MCF 10A (cell line): ENCODE measurements at regions not wholly inside any gene's neighbourhood (a gene's known extent, or its start where the extent isn't known, plus 50 kb on each side); places are given as distances from the start of the nearest gene placed in this dataset.

Source experiments
- BruUV-seq: library from RNA; stranded (reverse); fragments of 400-500 nt; replicated peaks from 2 replicates; lab custom pipeline; 2021; lab: Mats Ljungman, UMichigan
- CTCF ChIA-PET: fragments of 300-600 bp; sonication (Branson Sonifier 250); formaldehyde crosslinking; extraction: SDS; loops from one replicate; lab custom pipeline; 2021; ENCODE audit warnings: antibody characterized with exemption, inconsistent platforms; lab: Yijun Ruan, JAX
- POLR2A ChIA-PET: fragments of 300-600, 350-650 bp; sonication (Branson Sonifier 250); formaldehyde crosslinking; extraction: SDS; loops from one replicate; lab custom pipeline; 2020; ENCODE audit warnings: antibody characterized with exemption, inconsistent platforms; lab: Yijun Ruan, JAX
- DNase-seq: peaks from one replicate; pipeline ENCODE4 v3.0.0-alpha.2; 2018; ENCODE audit not compliant: unreplicated experiment
- H3K27ac Mint-ChIP-seq: one replicate; pipeline ENCODE4 v1.8.0; 2022; ENCODE audit warnings: mild to moderate bottlenecking, low read depth, mixed read lengths; ENCODE audit not compliant: unreplicated experiment
- H3K27me3 Mint-ChIP-seq: one replicate; pipeline ENCODE4 v1.8.0; 2022; ENCODE audit warnings: mixed read lengths; ENCODE audit not compliant: insufficient read depth, unreplicated experiment
- H3K36me3 Mint-ChIP-seq: one replicate; pipeline ENCODE4 v1.8.0; 2022; ENCODE audit warnings: mild to moderate bottlenecking, moderate library complexity, mixed read lengths; ENCODE audit not compliant: insufficient read depth, unreplicated experiment
- H3K4me1 Mint-ChIP-seq: one replicate; pipeline ENCODE4 v1.8.0; 2022; ENCODE audit warnings: mixed read lengths; ENCODE audit not compliant: insufficient read depth, unreplicated experiment
- H3K4me3 Mint-ChIP-seq: one replicate; pipeline ENCODE4 v1.8.0; 2022; ENCODE audit warnings: mild to moderate bottlenecking, moderate library complexity, mixed read lengths; ENCODE audit not compliant: unreplicated experiment
- H3K9me3 Mint-ChIP-seq: one replicate; pipeline ENCODE4 v1.8.0; 2022; ENCODE audit warnings: mixed read lengths; ENCODE audit not compliant: unreplicated experiment
- CTCF ChIP-seq: fragments of 200-600 bp; IDR thresholded peaks from one replicate; pipeline ENCODE4 v1.8.0; 2022; ENCODE audit warnings: antibody characterized with exemption, mild to moderate bottlenecking; ENCODE audit not compliant: unreplicated experiment
- intact Hi-C: fragments of 100-400 bp; cut with micrococcal nuclease; formaldehyde crosslinking; loops from 2 replicates; pipeline ENCODE4 v1.14.1; 2022

- intact Hi-C loops: no loop called here
- POLR2A ChIA-PET: no interaction called here
- Mint-ChIP-seq H3K27me3 (no peaks in the 10 kb centered on the region), H3K27ac (no peak overlapping the region), H3K4me3 (no peak overlapping the region), H3K36me3 (peaks cover 5% of the 10 kb centered on the region), H3K9me3 (no peaks in the 10 kb centered on the region), H3K4me1 (no peaks in the 10 kb centered on the region)
- no TSS peak for BruUV-seq
- DNase-seq: no peak
- CTCF ChIA-PET: interaction anchor here (0.6 kb wide), 1 partner anchor 158 kb away, joined by 4 read pairs; no protein-coding TSS in a partner anchor
- no peak for TF ChIP-seq CTCF
Measured at GRCh38 chr6:169994739-169995138, 243.3 kb downstream of the ERMARD start.

- H3K27ac Mint-ChIP-seq: no peak overlapping the region
- H3K36me3 Mint-ChIP-seq: peaks cover 5% of the 10 kb centered on the region
- no peaks in the 10 kb centered on the region for H3K27me3 Mint-ChIP-seq
- H3K4me3 Mint-ChIP-seq: no peak overlapping the region
- H3K4me1 Mint-ChIP-seq: no peaks in the 10 kb centered on the region
- ChIA-PET CTCF (no interaction called here), POLR2A (no interaction called here)
- intact Hi-C loops: no loop called here
- BruUV-seq: no TSS peak
- TF ChIP-seq CTCF: no peak
- no peaks in the 10 kb centered on the region for H3K9me3 Mint-ChIP-seq
- DNase-seq: no peak
Measured at GRCh38 chr6:169993861-169994481, 242.5 kb downstream of the ERMARD start.

GRCh38 chr6:169991913-169992312 is 240.5 kb downstream of the ERMARD start:
- no peak for DNase-seq
- no peaks in the 10 kb centered on the region for H3K9me3 Mint-ChIP-seq
- TF ChIP-seq CTCF: no peak
- no peak overlapping the region for H3K27ac Mint-ChIP-seq
- CTCF ChIA-PET: interaction anchor here (0.8 kb wide), 1 partner anchor 160 kb away, joined by 3 read pairs; no protein-coding TSS in a partner anchor
- no peaks in the 10 kb centered on the region for H3K36me3 Mint-ChIP-seq
- intact Hi-C loops: no loop called here
- no peaks in the 10 kb centered on the region for H3K4me1 Mint-ChIP-seq
- no peaks in the 10 kb centered on the region for H3K27me3 Mint-ChIP-seq
- no TSS peak for BruUV-seq
- POLR2A ChIA-PET: no interaction called here
- no peak overlapping the region for H3K4me3 Mint-ChIP-seq

- BruUV-seq: no TSS peak
- intact Hi-C loops: no loop called here
- Mint-ChIP-seq H3K4me1 (no peaks in the 10 kb centered on the region), H3K9me3 (no peaks in the 10 kb centered on the region), H3K4me3 (no peak overlapping the region), H3K27ac (no peak overlapping the region), H3K27me3 (no peaks in the 10 kb centered on the region), H3K36me3 (no peaks in the 10 kb centered on the region)
- POLR2A ChIA-PET: no interaction called here
- CTCF ChIA-PET: interaction anchor here (0.6 kb wide), 1 partner anchor 71 kb away, joined by 3 read pairs; no protein-coding TSS in a partner anchor
- TF ChIP-seq CTCF: no peak
- DNase-seq: no peak
Measured at GRCh38 chr6:169991031-169991390, 239.6 kb downstream of the ERMARD start.
